GM12873 (cell line): ENCODE measurements at regions not wholly inside any gene's neighbourhood (a gene's known extent, or its start where the extent isn't known, plus 50 kb on each side); places are given as distances from the start of the nearest gene placed in this dataset.

Experiments used
- CTCF ChIP-seq: IDR thresholded peaks from 2 replicates; pipeline ENCODE4 v1.5.1; 2012; ENCODE audit warnings: low read depth, mild to moderate bottlenecking, moderate library complexity, low read length, control low read depth; ENCODE audit not compliant: insufficient read depth; ENCODE audit errors: missing control alignments

- no peak for TF ChIP-seq CTCF
These were observed 271.4 kb upstream of the GRM3 start for GRCh38 chr7:86372262-86372661.

GRCh38 chr7:86366946-86367345, 276.8 kb upstream of the GRM3 start:
- TF ChIP-seq CTCF, result no peak

- no peak for TF ChIP-seq CTCF
These were observed 304.7 kb upstream of the GRM3 start for GRCh38 chr7:86339051-86339450.

- no peak for TF ChIP-seq CTCF
These were observed 314.8 kb upstream of the GRM3 start for GRCh38 chr7:86328801-86329433.

- no peak for TF ChIP-seq CTCF
These were observed 316.9 kb upstream of the GRM3 start for GRCh38 chr7:86326847-86327246.

- TF ChIP-seq CTCF, result no peak
These were observed 322.8 kb upstream of the GRM3 start for GRCh38 chr7:86320889-86321288.

- TF ChIP-seq CTCF, result no peak
These were observed 323.4 kb upstream of the GRM3 start for GRCh38 chr7:86320341-86320740.

- TF ChIP-seq CTCF, result no peak
These were observed 329.9 kb upstream of the GRM3 start for GRCh38 chr7:86313842-86314241.
